GM18861 (cell line): ENCODE measurements at regions not wholly inside any gene's neighbourhood (a gene's known extent, or its start where the extent isn't known, plus 50 kb on each side); places are given as distances from the start of the nearest gene placed in this dataset.
"Not testable (repeated sequence)": the region's sequence is repeated elsewhere in the genome, so short reads cannot be mapped to it uniquely, and the experiment has no call there.

Experiments used
- ATAC-seq: cut with Tn5 transposase; IDR thresholded peaks from one replicate; pipeline ENCODE4 v1.9.1; 2021; ENCODE audit not compliant: unreplicated experiment

GRCh38 chr3:193040836-193041672, 123.4 kb upstream of the MB21D2 start:
- peak; percentile 88 for ATAC-seq

DNA sequence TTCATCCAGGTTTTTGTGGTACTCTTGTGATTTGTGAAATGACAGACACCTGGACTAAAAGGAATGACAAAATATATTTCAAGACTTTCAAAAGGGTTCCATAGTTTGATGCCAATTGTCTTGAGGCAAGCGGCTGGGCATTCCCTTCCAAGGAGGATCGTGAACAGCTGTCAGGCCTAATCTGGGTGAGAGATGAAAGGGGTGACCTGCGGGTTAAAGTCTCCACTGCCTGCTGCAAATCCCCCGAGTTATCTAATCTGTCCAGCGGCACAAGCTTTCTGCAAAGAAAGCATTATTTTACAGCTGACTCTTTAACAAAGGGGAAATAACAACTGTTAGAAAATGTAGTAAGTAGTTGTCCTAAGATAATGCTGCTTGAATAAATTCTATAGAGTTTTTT, 128.7 kb upstream of the MB21D2 start:
- no peak for ATAC-seq

GRCh38 chr3:193047461-193047860, 129.8 kb upstream of the MB21D2 start:
- not testable (repeated sequence) for ATAC-seq

GRCh38 chr3:193048127-193048526, 130.5 kb upstream of the MB21D2 start:
- no peak for ATAC-seq

GRCh38 chr3:193049935-193050334, 132.3 kb upstream of the MB21D2 start:
- no peak for ATAC-seq

DNA sequence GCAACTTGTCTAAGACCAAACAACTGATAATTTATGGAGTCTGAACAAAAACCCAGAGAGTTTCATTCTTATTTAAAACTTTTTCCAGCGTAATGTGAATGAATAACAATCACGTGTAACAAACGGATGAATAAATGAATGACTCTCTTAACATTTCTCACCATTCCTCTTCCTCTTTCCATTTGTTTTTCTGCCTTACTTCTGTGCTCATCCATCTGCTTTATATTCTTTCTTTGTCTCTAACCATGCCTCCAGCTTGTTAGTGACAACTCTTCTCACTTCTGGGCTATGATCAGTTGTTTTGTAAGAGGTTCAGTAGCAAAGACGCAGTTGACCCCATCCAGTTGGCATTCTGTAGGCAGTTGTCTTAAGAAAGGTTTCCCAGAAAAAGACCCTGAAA, 133.7 kb upstream of the MB21D2 start:
- ATAC-seq: no peak

DNA sequence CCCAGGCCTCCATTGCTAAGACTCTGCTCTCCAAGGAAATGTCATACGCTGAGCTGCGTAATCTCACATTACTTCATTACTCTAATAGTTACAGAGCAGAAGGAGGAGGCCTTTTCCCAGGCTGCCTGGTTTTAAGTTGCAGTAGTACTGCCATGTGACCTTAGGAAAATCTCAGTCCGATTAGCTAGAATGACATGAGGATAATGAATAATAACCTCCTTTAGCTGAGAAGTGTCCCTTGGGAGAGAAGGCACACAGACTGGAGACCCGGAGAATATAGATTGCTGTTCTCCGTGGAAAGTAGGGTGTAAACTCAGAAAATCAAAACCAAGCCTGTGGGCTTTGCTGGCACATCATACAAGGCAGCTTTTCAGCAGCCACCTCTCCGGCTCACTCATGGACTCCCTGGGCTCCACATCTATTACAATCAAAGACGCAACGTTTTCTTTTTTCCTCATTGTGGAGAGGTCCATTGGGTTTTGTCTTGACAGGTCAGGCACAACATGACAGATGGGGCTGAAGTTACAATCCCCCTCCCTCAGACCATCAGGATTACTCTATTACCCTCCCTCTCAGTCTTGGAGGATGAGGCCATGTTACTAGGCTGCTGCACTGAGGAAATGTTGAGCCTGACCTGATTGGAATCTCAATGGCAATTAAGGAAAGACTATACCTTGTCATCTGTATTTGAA, 134.8 kb upstream of the MB21D2 start:
- no peak for ATAC-seq

GRCh38 chr3:193053046-193053435, 135.4 kb upstream of the MB21D2 start:
- ATAC-seq: no peak

- ATAC-seq: no peak
Observed at GRCh38 chr3:193055352-193055751, 137.7 kb upstream of the MB21D2 start.

DNA sequence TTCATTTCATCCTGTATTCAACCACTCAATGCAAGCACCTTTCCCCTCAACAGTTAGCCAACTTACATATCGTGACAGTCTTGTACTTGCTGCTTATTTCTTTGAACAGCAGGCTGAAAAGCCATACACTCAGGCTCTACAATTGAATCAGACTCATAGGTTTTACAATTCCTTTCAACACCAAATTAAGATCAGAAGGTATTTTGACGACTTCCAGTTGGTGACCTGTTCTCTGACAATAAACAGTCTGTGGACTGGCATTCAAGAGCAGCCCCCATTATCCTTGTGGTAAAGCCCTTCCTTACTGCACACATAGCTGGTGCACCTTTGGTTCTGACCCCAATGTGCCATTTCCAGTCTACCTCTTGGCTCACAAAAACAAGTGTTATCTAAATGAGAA, 140.0 kb upstream of the MB21D2 start:
- ATAC-seq: no peak

GRCh38 chr3:193060748-193061546, 143.3 kb upstream of the MB21D2 start:
- ATAC-seq: no peak

GRCh38 chr3:193068365-193068764, 150.7 kb upstream of the MB21D2 start:
- no peak for ATAC-seq

- ATAC-seq: peak; percentile 51
Observed at GRCh38 chr3:193069732-193070131, 152.1 kb upstream of the MB21D2 start.

DNA sequence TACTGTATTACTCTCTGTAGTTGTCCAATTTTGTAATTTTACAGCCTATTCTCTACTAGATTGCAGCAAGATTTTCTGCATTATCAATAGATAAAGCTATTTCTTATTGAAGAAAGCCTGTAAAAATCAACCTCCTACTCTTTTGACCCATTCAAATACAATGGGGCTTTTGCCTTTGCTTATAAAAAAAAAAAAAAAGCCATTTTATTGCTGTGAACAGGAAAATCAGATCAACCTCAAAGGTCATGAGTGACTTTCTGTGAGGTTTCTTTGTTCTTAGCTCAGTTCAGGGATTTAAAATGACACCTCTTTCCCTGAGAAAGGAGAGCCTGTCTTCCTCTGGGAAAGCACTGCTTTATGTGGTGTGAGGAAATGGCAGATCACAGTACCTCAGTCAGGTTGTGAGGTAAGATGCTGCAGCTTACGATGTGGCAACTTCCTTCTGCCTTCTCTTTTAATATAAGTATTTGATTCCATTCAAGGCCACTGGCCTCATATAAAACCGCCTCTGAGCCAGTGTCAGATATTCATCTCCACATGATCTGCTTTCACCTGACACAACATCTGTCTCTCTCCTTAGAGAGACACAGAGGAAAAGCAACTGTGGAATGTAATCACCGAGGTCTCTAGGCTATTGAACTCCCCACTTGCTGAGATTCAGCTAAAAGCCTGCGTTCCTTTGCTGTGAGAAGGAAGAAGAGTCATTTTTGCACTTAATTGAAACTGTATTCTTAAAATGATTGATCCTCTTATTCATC, 161.5 kb upstream of the MB21D2 start:
- ATAC-seq: no peak

DNA sequence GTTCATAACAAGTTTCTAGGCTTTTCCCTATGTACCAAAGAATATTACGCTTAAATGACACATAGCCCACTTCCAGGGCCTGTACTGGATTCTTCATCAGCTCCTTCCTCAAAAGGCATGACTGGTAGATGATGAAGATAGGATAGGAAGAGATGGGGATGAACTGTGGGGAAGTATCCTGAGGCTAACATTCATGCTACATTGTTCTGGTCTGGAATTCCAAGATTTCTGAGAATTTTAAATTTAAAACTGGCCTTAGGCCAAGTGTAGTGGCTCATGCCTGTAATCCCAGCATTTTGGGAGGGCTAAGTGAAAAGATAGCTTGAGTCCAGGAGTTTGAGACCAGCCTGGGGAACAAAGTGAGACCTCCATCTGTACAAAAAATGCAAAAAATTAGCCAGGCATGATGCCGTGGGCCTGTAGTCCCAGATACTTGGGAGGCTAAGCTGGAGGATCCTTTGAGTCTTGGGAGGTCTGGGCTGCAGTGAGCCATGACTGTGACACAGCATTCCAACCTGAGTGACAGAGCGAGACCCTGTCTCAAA, 160.1 kb upstream of the PLAAT1 start:
- ATAC-seq: no peak

DNA sequence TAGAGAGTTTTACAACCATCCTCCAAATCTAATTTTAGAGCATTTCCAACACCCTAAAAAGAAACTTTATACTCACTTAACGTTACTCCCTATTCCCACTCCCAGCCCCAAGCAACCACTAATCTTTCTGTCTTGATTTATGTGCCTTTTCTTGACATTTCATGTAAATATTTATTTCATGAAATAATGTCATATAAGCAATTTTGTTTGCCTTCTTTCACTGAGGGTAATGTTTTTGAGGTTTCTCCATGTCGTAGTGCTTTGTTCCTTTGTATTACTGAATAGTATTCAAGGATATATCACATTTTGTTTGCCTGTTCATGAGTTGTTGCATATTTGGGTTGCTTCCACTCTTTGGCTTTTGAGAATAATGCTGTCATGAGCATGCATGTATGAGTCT, 155.4 kb upstream of the PLAAT1 start:
- ATAC-seq: no peak

DNA sequence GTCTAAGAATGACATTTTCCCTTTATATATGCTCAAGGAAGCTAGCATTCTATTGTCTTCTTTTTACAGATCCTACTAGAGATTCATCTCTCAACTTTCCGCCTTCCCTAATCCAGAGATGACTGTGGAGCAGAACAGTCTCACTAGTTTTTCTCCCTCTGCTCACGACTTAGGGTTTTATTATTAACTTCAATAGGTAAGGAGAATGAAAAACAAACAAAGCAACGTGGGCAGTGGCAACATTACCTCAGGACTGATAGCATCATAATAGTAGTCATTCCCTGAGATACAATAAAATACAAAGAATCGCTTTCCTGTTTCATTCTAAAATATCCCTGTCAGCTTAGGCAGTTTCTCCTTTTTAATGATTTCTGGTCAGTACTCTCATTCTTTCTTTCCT, 154.3 kb upstream of the PLAAT1 start:
- no peak for ATAC-seq

DNA sequence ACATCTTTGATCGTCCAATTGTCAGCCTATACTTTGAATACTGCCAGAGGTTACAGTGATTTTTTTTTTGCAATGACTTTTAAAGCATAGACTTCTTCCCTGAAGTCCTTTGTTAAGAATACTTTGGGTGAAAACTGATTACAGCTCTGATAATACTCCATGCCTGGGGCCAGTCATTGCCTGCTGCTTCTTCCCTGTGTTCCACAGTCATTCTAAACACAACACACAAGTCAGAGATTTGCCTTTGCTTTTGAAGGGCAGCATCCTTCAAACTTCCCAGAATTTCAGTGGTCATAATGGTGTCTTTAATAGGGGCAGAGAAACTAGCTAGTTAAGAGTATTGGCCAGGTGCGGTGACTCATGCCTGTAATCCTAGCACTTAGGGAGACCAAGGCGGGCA, 153.7 kb upstream of the PLAAT1 start:
- ATAC-seq: no peak

- no peak for ATAC-seq
Observed at GRCh38 chr3:193095366-193095765, 145.7 kb upstream of the PLAAT1 start.

DNA sequence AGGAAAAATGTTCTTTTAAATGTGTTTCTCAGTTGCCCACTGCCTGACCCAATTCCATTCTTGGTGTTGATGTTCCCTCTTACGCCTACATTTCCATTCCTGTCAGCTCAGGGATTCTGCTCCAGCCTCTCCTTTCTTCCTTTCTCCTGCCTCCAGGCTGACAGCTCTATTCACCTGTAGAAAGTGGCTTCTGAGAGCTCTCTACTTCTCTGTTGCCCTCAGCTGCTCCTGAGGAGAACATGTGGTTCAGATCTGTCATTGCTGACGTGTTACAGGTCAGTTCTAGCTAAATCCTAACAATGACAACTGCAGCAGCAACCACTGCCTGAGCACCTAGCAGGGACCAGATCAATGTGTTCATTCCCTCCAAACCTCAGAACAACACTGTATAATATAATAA, 144.9 kb upstream of the PLAAT1 start:
- ATAC-seq: no peak
